ENCODE measurements at regions not wholly inside any gene's neighbourhood (a gene's known extent, or its start where the extent isn't known, plus 50 kb on each side); places are given as distances from the start of the nearest gene placed in this dataset.

DNA sequence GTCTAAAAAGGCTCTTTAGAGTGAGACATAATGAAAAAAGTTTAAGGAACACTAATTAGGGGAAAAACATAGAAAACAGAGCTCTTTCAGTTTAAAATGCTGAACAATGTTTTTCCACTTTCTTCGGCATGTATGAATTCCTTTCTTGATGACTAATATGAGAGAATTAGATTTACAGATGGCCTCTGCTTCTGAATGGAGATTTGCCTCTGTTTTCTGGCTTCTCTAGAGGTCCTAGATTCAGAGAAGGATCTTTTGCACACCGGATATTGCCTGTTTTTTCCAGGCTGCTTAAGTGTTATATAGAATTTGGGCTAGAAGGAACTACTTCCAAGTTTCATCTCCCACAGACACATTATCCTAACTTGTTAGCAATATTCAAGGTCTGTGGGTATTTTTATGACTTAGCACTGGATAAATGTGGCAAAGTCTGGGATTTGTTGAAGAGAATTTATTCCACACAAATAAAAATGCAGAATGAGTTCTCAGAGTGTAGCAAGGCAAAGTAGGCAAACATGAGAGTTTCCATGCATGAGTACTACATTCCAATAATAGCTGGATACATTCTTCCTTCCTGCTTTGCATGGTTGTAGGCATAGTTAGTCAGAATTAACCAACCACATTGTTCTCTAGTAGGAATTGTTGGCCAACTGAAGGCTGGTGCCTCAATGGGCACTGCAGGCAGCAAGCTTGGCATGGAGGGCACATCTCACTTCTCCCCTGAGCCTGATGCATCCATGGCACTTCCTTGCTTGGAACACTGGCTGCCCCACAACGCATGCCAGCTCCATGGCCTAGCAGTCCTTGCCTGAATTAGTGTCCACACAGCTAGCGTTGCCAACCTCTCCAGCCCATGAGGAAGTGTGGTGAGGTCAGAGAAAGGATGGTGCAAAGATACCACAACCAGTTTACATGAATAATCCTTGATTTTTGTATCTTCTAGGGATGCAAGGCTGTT, 224.2 kb downstream of the CLIC5 start:
- no peak for DNase-seq

DNA sequence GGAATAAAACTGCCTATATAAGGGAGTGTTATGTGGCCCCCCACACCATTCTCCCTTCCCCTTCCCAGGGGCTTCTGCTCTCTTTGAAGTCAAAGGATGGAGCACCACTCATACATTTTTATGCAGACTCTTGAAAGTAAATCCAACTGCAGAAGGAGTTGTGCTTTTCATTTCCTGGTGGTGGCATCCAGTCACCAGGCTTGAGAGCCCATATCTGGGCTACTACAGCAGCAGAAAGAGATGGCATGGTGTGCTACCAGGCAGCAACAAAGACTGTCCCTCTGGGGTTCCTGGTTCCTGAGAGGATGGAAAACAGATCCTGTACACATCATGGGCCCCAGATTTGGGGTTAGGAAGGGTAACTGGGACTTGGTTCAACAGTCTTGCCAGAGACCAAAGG, 226.4 kb downstream of the CLIC5 start:
- no peak for DNase-seq

DNA sequence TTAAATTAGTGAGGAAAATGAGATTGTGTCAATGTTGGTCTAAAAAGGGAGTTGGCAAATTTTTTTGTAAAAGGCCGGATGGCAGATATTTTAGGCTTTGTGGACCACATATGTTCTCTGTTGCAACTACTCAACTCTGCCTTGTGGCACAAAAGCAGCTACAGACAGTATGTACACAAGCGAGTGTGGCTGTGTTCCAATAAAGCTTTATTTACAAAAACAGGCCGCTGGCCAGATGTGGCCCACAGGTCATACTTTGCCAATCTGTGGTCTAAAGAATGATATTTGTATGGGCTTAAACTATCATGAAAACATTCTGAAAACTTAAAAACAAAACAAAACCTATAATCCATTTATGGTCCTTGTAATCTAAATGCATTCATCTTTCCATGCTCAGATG, 228.3 kb downstream of the CLIC5 start:
- no peak for DNase-seq

DNA sequence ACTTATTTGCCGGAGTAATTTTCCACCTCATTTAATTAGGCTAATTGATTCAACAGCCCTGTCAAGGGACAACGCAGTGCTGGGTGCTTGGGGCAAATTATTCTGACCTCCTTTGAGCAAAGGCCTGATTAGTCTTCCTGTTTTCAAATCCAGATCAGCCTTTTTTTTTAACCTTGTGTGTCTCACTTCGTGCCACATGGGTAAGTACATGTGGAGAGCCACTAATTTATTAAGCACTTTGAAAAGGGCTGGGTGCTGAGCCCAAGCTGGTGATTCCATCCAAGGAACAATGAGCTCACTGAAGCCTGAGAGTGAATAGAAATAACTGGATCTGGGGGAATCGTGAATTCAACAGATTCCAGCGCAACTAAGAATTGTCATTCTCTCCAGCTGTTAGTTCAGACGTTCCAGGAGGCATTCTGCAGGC, 229.3 kb downstream of the CLIC5 start:
- DNase-seq = no peak

DNA sequence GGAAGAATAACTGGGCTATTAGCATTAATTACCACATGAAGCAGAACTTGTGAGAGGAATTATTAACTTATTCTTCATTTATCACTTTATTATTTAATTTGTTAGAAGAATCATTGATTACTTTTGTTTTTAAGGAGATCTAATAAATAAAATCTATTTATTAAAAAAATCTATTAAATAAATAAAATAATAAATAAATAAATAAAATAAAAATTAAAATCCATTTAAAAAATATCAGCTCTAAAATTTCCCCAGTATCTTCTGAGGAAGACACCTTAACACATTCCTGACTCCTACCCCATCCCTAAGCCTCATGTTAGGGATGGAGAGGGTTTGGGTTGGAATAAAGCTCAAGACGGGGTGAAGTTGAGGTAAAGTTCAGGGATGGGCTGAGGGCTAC, 231.4 kb downstream of the CLIC5 start:
- DNase-seq = no peak

DNA sequence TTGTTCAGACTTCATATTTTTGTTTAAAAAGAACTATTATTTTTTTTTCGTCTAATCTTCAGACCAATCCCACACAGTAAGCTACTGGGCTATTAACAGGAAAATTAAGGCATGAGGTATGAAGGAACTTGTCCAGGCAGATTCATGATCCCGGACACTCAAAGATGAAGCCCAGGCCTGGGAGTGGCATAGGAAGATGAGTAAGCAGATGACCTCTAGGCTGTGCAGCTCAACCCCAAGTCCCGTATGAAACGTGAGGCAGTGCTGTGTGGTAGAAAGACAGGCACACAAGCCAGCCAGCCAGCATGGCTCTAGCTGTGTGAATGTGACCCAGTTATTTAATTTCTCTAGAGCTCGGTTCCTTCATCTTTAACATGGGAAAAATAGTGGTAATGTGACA, 231.9 kb downstream of the CLIC5 start:
- no peak for DNase-seq

DNA sequence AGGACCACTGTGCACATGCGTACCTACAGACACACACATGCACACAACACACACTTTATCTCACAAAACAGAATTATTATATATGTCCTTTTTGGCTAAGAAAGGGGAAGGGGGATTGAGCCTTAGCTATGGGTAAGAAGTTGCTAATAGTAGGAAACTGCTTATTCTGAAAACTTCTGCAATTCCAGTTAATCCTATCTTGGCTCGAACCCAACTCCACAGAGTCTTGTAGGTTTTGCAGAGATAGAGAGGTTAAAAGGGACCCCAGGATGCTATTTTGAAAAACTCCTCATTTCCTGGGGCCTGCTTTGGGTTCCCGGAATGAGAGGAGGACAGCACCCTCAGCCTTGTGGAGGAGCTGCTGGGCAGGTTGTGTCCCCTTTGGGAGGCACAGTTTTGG, 233.8 kb downstream of the CLIC5 start:
- no peak for DNase-seq

DNA sequence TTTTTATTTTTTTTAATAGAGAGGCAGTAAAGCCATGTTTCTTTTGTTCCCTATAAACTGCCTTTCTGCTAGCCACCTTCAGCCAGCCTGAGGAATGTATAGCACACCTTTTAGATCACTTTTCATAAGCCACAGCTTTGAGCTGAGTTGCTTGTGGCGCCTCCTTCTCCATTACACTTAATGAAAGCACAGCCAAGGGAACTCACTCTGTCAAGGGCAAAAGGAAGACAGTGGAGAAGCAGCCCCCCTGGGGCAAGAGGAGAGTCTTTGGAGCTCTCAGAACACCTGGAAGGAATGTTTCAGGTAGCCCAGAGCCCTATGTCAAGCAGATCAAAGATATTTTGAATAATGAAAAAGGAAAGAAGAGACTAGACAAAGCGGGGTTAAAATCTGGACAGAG, 235.1 kb downstream of the CLIC5 start:
- DNase-seq = no peak

DNA sequence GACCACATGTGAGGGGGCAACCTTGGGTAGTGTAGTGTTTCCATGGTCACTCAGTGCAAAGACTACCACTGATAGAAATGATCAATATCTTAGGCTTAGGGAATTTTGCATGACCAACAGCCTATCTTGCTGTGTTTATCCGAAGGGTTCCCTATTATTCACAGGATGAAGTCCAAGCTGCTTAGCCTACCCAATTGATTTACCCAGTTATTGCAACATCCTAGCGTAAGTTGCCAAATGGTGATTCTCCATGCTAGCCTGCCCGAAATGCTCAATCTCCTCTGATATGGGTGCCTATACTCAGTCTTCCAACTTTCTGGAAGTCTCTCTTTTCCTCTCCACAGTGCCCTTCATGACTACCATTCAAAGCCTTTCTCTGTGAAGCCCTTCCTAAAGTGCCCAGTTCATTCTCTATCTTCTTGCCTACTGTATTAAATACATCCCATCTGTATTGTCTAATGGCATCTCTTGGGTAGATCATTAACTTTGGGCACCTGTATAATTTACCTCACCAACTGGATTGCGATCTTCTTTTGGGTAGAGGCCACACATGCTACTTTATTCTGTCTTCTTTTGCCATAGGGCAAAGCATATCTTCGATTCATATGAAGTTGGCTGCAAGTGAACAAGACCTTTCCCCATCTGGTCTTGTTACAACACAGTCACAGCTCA, 240.5 kb downstream of the CLIC5 start:
- DNase-seq = no peak

DNA sequence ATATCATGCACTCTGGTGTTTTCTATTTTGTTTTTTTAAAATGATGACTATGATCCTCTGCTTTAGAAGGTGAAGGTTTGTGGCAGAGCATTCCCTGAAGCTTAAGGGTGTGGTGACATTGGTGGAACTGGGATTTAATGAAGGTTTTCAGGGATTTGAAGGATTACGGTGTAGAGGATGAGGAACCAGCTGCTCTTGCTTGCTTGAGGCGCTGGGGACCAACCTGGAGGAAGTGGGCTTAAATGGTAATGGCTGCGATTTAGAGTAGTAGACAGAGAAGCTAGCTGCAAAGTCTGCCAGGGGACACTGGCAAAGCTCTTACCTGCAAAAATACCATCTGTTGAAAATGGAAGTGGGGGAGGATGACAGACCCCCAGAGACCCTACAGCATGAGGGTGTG, 241.8 kb downstream of the CLIC5 start:
- no peak for DNase-seq

DNA sequence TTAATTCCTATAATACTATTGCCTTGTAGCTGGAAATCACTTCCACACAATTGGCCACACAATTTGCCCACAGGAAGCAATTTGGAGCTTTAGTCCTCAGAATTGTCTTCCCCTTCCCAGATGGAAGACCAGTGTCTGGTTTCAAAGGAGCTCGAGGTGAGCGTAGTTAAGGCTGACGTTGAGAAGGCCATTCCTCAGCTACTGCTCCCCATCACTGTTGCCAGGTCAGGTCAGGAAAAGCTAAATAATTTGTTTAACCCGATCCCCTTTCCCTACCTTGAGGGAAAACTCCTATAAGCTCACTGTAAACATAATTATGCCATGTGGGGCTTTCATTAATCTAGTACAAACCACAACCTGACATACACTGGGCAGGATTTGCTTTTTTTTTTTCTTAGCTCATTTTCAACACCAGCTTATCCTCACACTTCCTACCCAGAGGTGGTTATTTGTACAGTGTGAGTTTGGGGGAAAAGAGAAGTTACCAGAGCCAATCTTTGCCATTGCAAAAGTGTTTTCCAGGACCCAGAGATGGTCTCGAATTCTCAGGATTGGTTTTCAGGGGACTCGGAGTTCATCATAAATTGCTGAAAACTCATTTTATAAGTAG, 242.7 kb downstream of the CLIC5 start:
- DNase-seq = no peak

DNA sequence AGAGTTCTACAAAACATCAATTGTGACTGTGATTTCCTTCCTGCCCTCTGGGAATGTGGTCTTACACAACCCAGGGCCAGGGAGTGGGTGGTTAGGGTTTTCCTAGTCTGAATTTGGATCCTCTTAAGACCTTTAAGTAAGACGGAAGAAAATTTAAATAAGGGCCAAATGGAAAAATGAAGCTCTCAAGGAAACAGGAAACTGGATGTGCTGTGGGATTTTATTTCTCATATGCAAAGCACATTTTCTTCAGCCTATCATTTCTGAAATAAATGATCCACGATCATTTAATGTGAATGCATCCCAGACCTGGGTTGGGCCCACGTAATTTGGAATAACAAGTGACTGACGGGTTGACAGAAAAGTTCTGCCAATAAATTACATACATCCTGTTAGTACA, 243.6 kb downstream of the CLIC5 start:
- DNase-seq = no peak

DNA sequence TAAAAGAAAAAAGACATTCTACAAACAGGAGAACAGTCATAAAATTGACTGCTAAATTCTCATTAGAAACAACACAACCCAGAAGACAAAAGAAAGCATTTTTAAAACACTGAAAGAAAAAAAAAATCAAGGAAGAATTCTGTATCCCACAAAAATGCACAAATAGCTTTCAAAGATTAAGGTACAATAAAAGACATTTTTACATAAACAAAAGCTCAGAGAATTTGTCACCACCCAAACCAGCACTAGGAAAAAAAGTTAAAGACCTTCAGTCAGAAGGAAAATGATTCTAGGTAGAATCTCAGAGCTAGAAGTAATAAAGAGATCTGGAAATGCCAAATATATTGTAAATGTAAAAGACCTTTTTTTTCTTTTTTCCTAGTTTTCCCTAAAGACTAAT, 252.4 kb downstream of the CLIC5 start:
- no peak for DNase-seq

DNA sequence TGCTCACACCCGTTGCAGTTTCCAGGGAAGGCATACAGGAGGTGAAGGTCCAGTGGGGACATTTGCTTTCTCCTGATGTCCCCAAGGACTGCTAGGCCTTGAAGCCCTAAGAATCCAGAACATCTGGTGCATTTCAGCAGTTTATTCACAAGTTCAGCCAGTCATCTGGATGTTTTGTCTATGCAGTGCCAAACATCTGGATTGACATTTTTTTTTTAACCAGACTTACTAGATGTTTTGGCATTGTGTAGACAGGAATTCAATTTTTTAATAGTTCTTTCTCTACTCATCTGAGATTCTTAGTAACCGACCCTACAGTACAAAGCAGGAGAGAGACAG, 256.2 kb downstream of the CLIC5 start:
- DNase-seq = no peak

DNA sequence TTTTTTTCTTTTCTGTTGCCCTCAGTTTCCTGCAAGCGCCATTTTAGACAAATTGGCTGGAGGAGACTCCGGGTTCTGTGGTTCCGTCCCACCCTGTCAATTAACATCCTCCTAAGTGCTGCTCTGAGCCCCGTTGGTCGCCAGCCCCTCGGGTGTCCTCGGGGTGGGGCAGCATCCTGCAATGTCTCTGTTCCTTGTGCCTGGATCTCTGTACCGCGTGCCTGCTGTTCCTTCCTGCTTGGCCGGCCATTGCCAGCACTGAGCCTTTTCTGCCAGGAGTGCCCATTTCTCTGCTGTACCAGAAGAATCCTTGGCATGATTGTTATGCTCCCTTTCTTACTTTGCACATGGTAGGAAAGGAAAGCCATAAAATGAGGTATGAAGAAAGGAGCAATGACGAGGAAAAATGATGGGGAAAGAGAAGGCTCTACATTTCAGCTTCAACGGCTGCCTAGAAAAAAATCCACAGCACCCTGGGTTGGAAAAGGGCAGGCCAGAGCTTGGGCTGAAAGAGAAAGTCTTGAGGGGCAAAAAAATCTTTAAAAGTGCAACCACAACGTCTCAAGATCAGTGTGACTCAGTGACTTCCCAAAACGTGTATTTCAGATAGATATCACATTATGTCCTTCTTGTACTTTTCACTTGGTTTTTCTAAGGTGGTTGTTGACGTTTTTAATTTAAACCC, 256.7 kb downstream of the CLIC5 start:
- no peak for DNase-seq

DNA sequence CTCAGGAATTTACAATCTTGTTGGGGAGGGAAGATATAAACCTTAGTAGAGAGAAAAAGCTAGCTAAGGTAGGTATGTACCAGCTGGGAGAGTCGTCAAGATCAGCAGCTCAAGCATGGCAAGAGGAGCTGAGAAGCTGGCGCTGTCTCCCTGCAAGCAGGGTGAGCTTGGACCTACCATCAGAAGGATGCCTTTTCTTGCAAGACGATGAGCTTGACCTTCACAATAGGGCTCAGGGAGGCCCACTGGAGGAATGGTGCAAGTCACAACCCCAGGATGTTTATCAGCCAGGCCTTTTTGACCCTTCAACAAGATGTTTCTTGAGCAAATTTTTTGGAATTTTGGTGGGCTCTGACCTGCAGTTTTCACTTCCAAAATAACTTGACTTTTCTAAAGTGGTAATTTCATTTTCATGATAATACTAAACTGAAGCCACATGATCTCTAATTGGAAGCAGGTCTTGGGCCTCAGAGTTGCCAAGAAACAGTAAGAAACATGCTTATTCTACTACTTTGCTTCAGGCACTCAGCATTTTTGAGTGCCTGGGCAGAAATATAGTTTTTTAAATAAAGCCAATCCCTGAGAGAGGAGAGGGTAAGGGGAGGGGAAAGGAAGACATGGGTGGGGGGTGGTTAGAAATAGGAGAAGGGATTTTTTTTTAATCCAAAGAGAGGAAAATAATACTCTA, 258.1 kb downstream of the CLIC5 start:
- no peak for DNase-seq

DNA sequence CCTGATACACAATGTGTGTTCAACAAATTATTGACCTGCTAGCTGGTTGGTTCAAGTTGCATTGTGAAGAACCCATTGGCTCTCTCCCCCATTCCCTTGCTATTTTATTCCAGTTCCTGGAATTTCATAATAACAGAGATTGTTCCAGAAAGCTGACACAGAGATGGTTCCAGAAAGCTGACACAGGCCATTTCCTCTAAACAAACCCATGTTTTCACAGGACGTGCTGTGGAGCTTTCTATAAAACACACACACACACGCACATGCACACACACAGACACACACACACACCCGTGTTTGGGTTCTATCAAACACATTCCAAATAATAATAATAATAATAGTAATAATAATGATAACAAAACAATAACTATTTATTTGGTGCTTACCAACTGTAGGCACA, 259.1 kb downstream of the CLIC5 start:
- DNase-seq = no peak

DNA sequence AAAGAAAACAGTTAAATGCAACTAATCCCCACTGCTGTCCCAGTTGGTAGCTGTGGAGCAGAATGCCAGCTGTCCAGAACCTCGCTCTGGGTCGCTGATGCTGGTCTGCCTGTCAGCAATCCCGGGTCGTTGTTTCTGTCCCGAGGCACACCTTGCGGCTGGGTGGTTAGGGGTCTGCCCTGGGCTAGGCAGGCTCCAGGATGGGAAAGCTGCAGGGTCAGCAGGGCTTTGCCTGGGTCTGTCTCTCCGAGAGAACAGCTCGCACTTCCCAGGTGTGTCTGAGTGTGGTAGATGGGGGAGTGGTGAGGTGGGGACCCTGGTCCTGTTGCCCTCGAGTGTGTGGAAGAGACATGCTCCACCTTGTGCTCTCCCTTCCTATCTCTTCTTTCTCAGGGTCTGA, 261.2 kb downstream of the CLIC5 start:
- no peak for DNase-seq

DNA sequence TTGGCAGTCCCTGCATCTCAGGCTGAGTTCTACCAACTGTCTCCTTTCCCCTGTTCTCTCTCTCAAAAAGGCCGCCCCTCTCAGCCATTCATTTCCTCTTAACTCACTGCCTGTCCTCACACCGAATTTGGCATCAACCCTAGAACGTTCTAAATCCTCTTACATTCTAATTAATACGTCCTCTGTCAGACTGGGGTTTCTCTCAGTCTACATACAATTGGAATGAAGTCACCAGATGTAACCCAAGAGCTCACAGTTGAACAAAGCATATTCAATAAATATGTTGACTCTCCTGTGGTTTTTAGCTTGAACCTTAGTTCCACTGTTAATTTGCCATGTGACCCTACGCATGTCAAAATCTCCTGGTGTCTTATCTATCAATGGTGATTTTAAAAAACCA, 269.6 kb downstream of the CLIC5 start:
- DNase-seq = no peak

DNA sequence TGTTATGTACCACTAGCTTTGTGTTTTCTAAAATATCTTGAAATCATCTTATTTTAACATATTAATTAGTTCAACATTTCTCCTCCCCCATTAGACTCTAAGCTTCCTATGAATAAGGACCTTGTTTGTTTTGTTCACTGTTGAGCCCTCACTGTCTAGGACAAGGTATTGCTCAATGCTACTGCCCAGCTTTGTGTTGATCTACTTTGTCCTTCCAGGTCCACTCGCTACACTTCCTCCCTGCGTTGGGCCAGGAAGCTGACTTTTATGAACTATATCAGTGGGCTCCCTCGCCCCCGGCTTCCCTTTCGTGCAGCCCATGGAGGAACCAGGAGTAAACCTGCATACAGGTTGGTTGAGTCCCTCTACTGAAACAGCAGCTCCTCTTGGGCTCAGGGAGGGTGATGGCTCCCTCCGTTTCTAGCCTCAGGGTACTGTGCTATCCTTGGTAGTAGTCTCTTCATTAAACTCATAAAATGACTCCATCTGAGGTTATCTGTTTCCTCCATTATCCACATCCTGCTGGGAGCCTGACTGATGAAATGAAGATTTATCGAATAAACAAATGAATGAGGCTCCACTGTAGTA, 272.5 kb downstream of the CLIC5 start:
- DNase-seq = no peak

DNA sequence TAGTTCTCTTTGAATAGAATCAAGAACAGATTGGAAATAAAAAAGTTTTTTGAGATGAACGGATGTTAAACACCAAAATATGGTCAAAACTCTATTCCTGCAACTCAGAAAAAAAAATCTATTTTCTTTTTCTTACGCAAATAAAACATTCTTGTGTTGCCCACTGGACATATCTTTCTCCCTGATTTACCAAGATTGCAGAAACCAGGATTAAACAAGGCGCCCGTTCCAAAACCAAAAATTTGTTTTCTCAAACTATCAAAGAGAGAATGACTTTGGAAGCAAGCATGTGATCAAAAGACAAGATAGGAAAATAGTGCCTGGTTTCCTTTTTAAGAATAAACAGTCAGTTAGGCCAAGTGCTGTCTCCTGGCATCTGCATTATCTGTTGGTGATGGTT, 273.1 kb downstream of the CLIC5 start:
- no peak for DNase-seq

DNA sequence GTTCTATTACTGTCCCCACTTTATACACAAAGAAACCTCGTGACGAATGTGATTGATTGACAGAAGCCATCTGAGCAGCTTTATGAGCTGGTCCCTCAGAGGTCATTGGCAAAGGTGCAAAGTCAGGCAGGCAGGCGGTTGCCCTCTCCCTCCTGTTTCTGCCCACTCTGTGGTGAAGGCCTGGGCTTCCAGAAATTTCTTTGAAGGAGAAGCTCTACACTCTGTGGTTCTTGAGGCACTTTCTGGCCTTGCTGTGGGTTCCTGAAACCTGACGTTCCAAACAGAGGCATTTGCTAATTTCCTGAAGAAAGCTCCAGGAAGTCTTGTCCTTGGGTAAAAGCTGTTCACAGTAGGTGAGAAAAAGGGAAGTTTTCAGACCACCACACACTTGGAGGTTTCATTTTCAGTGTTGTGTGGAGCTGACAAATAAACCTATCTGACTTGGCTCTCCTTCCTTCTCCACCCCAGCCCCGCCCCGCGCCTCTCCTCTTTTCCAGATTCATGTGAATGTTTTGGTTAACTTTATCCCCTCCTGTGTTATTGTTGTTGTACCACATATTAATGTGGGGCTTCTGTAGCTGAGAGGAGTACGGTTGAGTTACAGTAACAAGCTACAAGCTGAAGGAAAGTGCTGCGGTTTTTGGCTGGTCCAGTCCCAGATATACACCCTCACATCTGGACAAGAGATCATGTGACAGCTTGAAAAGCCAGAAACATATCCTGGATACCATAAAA, 274.1 kb downstream of the CLIC5 start:
- no peak for DNase-seq

Data from activated naive CD4-positive, alpha-beta T cell (primary cell).